ENCODE measurements at regions not wholly inside any gene's neighbourhood (a gene's known extent, or its start where the extent isn't known, plus 50 kb on each side); places are given as distances from the start of the nearest gene placed in this dataset.

DNA sequence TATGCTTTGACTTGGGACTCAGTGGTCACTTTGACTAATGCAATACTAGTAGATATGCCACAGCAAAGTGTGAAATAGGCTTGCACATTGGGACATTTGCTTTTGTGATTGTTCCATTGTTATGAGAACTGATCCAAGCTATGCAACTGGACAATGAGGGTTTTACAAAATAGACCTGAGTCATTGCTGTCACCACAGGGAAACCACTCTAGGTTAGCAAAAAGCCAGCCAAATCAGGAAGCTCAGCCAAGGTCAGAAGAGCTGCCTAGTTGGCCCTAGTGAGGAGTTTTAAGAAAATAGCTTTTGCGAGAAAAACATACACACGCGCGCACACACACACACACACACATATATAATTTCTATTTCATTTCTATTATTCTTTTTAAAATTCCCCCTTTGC lies 452.4 kb upstream of the CDH7 start:
- peak; percentile 13 for DNase-seq (ENCODE audit: low read depth)

DNA sequence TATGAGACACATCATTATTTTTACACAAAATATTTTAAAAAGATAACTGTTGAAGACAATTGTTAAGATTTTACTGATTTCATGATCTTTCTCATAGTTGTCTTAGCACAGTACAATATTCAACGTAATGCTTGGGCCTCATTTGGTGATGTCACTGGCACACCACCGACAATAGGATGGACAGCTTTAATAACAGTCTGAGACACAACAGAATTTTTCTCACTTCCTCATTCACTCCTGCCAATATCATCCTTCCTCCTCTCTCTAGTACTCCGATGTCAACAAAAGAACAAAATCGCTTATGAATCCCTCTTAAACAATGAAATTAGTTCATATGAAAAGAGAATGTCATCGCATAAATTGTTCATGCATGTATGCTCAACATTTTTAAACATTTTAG lies 461.9 kb upstream of the CDH7 start:
- DNase-seq (ENCODE audit: low read depth): no peak

DNA sequence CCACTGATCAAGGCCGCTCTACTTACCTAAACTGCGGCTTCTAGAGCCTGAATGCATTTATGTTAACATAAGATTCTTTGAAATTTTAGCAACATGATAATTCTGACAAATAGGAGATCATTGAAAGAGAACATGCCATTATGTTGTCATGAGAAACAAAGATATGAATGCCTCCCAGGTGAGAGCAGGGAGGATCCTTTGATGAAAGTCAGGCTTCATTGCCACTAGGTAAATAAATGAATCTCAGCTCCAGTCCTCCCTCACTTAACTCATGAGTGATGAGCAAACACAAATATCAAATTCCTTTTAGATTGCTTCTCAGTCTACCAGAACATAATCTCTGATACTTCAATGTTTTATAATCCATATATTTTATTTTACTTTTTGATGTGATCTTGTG lies 463.2 kb upstream of the CDH7 start:
- no peak for DNase-seq (ENCODE audit: low read depth)

DNA sequence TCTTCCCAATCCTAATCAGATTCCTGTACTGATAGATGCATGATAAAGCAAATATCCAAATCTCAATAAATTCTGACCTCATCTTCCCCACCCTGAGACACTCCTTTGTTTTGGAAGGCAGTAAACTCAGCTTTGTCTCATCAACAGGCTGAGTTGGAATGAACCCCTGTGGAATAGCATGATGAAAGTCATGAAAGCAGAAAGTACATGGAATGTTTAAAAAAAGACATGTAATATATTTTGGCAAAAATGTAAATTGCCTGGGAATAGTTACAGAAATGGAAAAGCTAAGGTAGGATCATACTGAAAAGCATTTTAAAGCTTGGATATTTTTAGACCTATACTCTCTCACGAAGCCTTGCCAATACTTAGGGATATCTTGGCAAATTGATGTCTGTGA lies 468.7 kb upstream of the CDH7 start:
- no peak for DNase-seq (ENCODE audit: low read depth)

DNA sequence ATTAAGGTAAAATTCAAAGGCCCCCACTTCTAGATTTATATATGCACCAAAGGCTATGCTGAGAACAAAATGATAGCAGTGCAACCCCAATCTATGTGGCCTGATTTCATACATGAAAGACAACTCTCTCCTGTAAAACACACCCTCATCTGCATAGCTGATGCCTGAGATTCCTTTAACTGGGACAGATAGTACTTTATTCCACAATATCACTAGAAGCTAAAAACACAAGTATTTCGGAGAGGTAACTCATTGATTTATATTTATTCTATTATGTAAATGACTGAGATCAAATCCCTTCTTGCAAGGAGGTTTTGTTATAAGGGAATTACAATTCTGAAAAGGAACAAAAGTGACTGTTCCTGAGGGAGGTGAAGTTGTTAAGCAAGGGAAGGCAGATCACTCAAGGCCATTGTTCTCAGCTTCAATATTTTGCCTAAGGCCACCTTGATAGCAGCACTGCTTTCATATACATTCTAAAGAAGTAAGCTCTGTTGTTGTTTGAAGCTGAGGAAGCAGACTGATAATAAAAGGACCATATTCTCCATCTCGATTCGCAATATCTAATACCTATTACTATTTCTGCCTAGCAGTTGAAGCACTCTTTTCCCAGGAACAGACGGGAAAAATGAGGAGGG lies 471.0 kb upstream of the CDH7 start:
- DNase-seq (ENCODE audit: low read depth): no peak

DNA sequence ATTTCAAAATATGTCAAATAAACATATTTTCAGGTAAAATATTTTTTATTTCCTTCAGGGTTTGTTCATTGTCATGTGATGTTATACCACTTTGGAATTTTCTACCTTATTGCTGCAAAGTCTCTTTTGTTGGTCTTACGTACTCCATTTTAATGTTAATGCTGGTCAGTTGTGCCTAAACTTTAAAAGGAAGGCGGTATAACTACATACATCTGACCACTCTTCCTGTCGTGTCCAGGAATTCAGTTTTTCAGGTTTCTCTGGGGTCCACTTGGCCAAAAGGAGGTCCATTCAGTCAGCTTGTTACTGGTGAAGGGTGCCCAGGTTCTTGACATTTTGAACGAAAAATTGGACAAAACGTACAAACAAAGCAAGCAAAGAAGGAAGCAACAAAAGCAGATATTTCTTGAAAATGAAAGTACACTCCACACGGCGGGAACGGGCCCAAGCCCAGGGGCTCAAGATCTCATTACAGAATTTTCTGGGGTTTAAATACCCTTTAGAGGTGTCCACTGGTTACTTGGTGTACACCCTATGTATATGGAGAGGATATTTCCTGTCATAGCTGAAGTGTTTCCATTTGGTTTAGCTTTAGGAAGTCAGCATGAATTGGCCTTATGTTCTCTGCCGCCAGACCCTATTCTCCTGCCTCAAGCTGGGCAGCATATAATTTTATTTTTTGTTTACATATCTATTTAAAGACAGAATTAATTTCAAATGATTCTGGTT lies 471.7 kb upstream of the CDH7 start:
- DNase-seq (ENCODE audit: low read depth): peak; percentile 11

DNA sequence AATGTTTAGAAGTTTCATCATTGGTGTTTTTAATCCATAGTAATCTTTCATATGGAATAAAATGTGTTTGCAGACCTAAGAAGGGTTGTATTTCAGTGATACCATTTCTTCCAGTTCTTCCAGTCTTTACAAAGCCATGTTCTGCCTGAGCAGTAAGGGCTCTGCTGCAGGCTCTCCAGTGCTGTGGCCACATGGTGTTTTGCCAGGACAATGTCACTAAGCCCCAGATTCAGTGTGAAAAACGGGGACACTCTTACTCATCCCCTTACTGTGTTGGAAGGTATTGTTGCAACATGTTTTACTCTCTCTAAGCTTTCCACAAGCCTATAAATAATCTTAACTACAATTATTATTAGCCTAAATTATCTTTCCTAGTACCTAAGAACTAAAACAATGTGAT lies 481.4 kb upstream of the CDH7 start:
- no peak for DNase-seq (ENCODE audit: low read depth)

DNA sequence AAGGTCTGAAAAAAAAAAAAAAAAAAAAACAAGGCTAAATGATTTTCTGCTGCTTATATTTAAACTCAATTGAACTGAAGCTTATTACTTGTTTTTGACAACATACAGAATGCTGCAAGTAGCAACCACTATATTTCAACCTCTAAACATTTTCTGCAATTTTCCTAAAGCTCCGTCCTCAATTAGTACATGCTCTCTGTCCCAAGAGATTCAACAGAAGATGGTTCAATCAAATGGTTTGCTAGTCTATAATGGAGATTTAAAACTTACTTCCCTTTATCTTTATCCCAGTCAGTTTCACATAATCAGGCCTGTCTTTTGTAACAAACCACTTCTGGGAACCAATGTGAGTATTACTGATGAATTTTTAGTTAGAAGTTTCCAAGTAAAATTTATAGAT lies 485.1 kb upstream of the CDH7 start:
- DNase-seq (ENCODE audit: low read depth): no peak

DNA sequence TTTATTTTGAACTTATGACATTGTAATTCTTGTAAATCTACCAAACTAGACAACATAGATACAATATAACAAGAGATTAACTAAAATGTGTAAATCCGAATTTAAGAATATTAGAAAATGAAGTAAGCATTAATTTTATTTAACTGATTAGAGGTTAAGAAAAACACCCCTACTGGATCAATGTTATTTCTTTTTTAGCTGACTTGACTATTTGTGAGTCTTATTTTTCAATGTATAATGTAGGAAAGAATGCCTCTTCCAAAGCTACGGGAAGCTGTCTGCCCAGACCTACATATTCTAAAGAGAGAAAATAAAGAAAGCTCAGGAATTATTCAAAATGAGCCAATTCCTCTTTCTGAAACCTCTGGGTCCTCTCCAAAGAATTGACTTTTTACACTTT lies 490.8 kb upstream of the CDH7 start:
- DNase-seq (ENCODE audit: low read depth): no peak

DNA sequence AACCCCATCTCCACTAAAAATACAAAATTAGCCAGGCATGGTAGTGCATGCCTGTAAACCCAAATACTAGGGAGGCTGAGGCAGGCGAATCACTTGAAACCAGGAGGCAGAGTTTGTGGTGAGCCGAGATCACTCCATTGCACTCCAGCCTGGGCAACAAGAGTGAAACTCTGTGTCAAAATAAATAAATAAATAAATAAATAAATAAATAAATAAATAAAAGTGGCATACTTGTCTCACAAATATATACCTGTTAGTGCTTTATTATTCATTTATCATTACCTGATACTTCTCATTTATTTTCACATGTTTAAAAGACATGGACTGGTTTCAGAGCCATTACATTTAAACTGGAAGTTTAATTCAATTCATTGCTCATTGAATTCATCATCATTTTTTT lies 491.4 kb upstream of the CDH7 start:
- no peak for DNase-seq (ENCODE audit: low read depth)

DNA sequence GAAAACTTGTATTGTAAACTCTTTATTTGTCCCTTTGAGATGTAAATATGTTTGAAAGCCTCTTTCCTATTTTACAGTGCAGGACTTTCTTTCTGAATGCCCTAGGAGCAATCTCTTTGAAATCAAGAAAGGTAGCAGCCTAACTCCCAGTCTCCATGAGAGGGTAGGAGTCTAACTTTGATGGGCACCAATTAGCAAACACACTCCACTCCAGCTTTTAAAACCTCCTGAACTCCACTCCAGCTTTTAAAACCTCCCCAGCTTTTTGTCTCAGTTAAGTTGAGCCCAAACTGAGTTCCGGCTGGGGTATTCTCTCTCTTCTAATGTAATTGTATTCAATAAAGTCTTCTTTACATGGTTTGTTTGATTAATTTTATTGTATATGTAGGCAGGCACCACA lies 493.7 kb upstream of the CDH7 start:
- no peak for DNase-seq (ENCODE audit: low read depth)

DNA sequence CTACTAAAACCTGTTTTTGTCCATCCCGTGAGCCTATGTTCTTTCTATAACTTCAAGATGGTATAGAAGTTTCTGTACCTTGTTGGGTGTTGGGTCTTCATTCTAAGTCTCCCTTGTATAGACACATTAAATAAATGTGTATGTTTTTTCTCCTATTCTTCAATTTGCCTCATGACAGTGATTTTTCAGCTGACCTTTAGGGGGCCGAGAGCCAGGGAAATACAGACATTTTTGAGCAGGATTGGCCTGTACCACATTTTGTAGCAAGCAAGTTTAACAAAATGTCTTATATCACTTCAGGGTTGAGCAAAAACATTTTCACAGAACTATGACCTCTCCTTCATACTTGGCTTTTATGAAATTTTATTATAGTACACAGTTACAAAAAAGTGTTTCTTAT lies 495.4 kb upstream of the CDH7 start:
- no peak for DNase-seq (ENCODE audit: low read depth)

DNA sequence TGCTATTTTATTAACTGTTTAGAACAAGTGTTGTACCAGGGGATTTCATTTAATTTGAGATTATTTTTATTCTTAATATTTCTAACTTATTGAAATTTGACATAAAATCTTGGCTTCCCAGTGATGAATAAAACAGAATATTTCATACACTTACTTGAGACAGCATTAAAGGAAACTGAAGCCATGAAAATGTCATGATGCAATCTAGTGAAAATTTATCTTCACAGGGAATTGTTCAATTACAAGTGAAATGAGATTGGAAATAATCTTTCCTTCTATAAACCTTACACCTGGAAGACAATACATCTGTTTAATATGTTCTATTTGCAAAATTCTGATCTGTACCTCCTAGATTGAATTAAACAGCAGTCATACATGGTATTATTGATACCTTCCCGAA lies 511.0 kb upstream of the CDH7 start:
- DNase-seq (ENCODE audit: low read depth): no peak

DNA sequence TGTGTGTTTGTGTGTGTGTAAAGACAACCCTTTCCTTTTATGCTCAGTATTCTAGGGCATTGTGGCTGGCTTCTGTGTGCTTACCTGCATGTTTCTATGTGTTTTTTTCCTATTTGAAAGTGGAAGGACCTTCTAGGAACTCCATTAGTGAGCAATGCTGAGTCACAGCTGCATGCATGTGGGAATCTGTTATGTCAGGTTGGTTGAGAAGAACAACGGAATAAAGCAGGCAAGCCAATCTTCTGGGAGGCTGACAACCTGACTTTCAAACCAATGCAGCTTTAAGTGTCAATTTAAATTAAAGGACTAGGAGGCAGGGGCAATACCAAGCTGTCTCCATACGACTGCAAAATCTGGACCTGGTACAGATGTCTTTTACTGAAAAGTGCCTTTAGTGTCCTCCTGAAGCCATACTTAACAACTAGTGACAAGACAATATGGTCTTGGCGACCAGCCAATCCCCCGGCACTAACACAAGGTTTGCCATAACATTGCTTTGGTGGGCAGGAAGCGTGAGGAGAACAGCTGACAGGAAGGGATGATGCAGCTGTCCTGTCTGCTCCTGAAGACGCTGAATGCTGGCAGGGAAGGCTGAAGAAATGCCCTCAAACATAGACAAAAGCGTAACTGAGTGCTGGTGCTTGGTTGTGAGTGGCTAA lies 514.7 kb upstream of the CDH7 start:
- peak; percentile 86 for DNase-seq (ENCODE audit: low read depth)

DNA sequence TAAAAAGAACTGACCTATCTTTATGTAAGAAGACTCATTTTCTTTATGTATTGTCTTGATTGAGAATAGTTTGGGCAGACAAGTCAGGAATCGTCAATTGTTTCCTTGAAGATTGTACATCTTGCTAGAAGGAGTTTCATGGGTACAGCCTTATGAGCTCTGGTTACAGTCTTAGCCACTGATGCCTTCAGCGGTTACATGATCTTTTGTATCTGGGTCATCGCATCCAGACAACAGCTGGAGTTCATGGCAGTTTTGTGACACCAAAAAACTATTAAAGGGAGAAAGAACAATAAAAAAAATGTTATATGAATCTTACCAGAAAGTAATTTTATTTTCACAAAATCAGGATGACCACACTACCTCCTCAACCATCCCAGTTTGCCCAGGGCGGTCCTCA lies 520.5 kb upstream of the CDH7 start:
- DNase-seq (ENCODE audit: low read depth): no peak

DNA sequence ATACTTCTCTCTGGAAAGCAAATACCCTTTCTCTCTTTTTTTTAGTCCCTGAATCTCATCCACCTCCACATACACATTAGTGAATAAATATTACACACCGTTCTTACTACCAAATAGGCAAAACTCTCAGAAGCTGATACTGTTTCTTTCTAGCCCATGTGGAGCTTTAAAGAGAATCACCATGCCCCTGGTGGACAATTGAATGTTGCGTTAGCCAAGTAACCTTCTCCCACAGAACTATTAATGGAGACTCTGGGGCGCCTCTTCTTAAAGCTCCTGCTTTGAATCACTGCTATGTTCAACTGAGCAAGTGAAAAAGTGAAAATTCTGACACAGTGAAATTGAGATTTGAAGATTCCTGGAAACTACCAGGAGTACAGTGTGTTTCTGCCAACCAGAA lies 522.8 kb upstream of the CDH7 start:
- no peak for DNase-seq (ENCODE audit: low read depth)

DNA sequence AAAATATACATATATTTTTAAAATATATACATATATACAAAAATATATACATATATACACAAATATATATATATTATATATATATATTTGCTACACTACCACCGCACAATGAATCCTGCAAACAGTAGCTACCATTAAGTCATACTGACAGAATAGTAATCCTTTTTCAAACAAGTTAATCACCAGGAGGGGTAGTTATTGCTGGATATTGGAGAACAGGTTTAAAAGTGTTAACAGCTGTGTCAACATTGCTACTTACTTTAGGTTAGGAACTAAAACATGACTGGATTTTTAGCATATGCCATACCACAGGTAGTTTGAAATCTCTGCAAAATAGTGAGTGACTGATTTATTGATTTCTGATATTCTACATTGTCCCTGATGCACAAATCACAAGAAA lies 529.1 kb upstream of the CDH7 start:
- no peak for DNase-seq (ENCODE audit: low read depth)

DNA sequence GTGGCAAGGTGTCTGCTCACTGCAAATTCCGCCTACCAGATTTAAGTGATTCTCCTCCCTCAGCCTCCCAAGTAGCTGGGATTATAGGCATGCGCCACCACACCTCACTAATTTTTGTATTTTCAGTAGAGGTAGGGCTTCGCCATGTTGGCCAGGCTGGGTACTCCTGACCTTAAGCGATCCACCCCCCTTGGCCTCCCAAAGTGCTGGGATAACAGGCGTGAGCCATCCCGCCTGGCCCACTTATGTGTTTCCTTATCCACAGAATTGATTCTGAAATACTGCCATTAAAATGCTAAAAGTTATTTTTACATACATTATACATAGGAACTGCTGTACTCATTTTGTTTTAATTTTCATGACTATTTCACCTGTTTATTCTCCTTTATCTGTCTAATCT lies 529.7 kb upstream of the CDH7 start:
- no peak for DNase-seq (ENCODE audit: low read depth)

DNA sequence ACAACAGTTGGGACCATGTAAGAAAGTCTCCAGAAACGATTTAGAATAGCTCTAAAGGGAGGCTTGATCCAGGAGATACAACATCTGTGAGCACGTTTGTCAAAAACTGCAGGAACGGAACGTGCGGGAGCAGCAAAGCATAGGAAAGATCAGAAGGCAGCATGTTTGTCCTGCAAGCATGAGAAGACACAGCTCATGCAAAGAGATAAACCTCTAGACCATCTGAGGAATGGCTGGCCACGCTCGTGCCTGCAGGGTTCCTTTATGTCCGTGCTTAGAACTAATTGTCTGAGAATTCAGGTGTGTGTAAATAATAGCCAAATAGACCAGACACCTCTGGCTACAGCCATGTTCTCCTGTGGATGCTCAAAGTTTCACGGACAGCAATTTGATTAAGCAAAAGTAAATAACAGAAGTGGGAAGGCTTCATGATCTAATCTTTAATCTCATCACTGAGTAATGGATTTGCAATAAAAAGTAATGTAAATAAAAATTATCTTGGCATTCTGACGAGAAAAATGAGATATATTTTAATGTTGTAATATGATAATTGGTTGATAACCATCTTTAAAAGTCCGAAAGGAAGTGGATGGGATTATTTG lies 534.8 kb upstream of the CDH7 start:
- no peak for DNase-seq (ENCODE audit: low read depth)

DNA sequence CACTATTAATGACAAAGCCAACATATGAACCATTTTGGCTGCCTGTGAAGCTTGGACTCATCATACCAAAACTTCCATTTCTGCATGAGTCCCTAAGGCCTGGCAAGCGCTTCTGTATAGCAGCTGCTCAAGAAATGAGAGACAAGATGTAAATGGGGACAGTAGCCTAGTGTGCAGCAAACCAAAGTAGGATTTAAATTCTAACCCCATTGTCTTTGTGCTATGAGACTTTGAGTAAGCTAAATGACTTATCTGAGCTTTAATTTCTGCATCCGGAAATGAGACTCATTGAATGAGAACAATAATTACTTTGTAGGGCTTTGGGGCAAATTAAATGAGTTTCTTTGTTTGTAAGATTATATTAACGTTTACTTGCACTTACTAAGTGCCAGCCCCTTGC lies 536.4 kb upstream of the CDH7 start:
- DNase-seq (ENCODE audit: low read depth): no peak

DNA sequence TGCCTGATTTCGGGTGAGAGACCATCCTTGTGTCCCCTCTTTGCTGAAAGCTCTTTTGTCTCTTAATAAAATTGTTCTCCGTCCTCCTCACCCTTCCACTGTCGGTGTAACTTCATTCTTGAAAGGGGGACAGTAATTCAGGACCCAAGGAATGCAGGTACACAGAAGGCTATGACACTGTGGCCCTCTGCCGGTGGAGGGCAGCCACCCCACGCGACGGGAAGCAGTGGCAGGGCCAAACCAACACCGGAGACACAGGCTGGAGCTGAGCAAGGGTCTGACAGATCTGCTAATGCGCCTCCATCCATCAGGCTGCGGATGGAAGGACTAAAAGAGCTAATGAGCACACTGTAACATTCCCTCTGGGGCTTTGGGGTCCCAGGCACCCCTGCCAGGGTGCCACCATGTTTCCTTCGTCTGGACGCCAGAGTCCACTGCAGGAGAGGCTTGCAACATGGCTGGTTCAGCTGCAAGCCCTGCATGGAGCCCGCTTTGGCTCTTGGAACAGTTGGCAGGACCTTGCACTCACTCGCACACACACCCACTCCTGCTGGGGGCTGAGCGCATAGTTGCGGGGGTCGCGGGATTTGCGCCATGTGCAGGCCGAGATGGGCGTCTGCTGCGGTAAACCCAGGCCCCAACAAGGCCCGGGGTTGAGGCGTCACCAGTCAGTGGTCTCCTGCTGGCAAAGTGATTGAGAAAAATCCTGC lies 544.1 kb upstream of the CDH7 start:
- peak; percentile 27 for DNase-seq (ENCODE audit: low read depth)

DNA sequence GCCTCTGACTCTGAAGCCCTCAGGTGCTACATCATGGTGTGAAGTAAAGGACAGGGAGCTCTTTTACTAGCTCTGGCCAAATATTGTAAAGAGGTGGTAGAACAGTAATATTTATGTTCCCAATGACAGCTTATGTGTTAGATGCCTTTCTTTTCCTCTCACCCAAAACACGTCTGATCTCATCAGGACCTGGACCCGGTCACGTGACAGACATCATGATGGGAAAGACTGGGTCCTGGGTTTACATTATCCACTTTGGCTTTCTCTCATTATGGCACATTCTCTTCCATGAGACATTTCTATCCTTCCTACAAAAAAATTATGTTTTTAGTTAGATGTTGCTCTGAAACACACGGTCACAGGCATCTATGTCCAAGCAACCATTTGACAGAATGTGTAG lies 548.7 kb upstream of the CDH7 start:
- DNase-seq (ENCODE audit: low read depth): no peak

All from HT1080 (cell line).